ENCODE measurements at regions not wholly inside any gene's neighbourhood (a gene's known extent, or its start where the extent isn't known, plus 50 kb on each side); places are given as distances from the start of the nearest gene placed in this dataset.

GRCh38 chr3:165635791-165636683 lies 201.2 kb downstream of the BCHE start:
- no peak for TF ChIP-seq CTCF (IDR thresholded peaks at IDR 0.05)
- Histone ChIP-seq H3K9me3 (ENCODE audit: control insufficient read depth in 1 of 2, insufficient read depth in 1 of 2, low read length in 2 of 2) (peaks cover 0 to 5% of the 10 kb centered on the region in 2 experiments), H3K36me3 (ENCODE audit: insufficient read depth, low read length) (no peaks in the 10 kb centered on the region), H3K4me1 (ENCODE audit: insufficient read depth, low read length) (no peaks in the 10 kb centered on the region), H3K27me3 (ENCODE audit: control insufficient read depth in 1 of 2, insufficient read depth in 2 of 2, low read length in 2 of 2) (no peaks in the 10 kb centered on the region), H3K27ac (ENCODE audit: low read depth in 1 of 2, low read length in 2 of 2) (no peak overlapping the region), H3K4me3 (ENCODE audit: low read length) (no peak overlapping the region)
- Mint-ChIP-seq H3K36me3 (ENCODE audit: low read depth) (no peaks in the 10 kb centered on the region), H3K27ac (no peak overlapping the region), H3K4me3 (no peak overlapping the region), H3K27me3 (no peaks in the 10 kb centered on the region), H3K4me1 (ENCODE audit: low read depth) (no peaks in the 10 kb centered on the region), H3K9me3 (peaks cover 8% of the 10 kb centered on the region)
- DNase-seq (no peak), ATAC-seq (ENCODE audit: poor library complexity) (no peak)
- ChIA-PET POLR2A (no interaction called here), CTCF (no interaction called here)
- intact Hi-C loops (cut with DNase I, micrococcal nuclease): no loop called here

- H3K4me3 Mint-ChIP-seq: no peak overlapping the region
- H3K4me1 ChIP-seq (ENCODE audit: insufficient read depth, low read length): no peaks in the 10 kb centered on the region
- ChIA-PET CTCF (no interaction called here), POLR2A (no interaction called here)
- no peak overlapping the region for H3K27ac ChIP-seq (ENCODE audit: low read depth in 1 of 2, low read length in 2 of 2)
- no peak overlapping the region for H3K27ac Mint-ChIP-seq
- ATAC-seq (ENCODE audit: poor library complexity) (no peak), DNase-seq (no peak)
- peaks cover 10 to 18% of the 10 kb centered on the region in 2 experiments for H3K9me3 ChIP-seq (ENCODE audit: control insufficient read depth in 1 of 2, insufficient read depth in 1 of 2, low read length in 2 of 2)
- H3K4me3 ChIP-seq (ENCODE audit: low read length): no peak overlapping the region
- peaks cover 10% of the 10 kb centered on the region for H3K9me3 Mint-ChIP-seq
- H3K36me3 ChIP-seq (ENCODE audit: insufficient read depth, low read length): no peaks in the 10 kb centered on the region
- intact Hi-C loops (cut with DNase I, micrococcal nuclease): no loop called here
- no peaks in the 10 kb centered on the region for H3K27me3 Mint-ChIP-seq
- H3K4me1 Mint-ChIP-seq (ENCODE audit: low read depth): no peaks in the 10 kb centered on the region
- H3K27me3 ChIP-seq (ENCODE audit: control insufficient read depth in 1 of 2, insufficient read depth in 2 of 2, low read length in 2 of 2): no peaks in the 10 kb centered on the region
- no peak for TF ChIP-seq CTCF (IDR thresholded peaks at IDR 0.05)
- no peaks in the 10 kb centered on the region for H3K36me3 Mint-ChIP-seq (ENCODE audit: low read depth)
Observed at GRCh38 chr3:165624761-165625160, 212.5 kb downstream of the BCHE start.

GRCh38 chr3:165622356-165622755 lies 214.9 kb downstream of the BCHE start:
- Mint-ChIP-seq H3K27me3 (no peaks in the 10 kb centered on the region), H3K4me1 (ENCODE audit: low read depth) (no peaks in the 10 kb centered on the region), H3K4me3 (no peak overlapping the region), H3K9me3 (peaks cover 6% of the 10 kb centered on the region), H3K36me3 (ENCODE audit: low read depth) (no peaks in the 10 kb centered on the region), H3K27ac (no peak overlapping the region)
- Histone ChIP-seq H3K9me3 (ENCODE audit: control insufficient read depth in 1 of 2, insufficient read depth in 1 of 2, low read length in 2 of 2) (peaks cover 10 to 14% of the 10 kb centered on the region in 2 experiments), H3K27me3 (ENCODE audit: control insufficient read depth in 1 of 2, insufficient read depth in 2 of 2, low read length in 2 of 2) (no peaks in the 10 kb centered on the region), H3K4me3 (ENCODE audit: low read length) (no peak overlapping the region), H3K27ac (ENCODE audit: low read depth in 1 of 2, low read length in 2 of 2) (no peak overlapping the region), H3K4me1 (ENCODE audit: insufficient read depth, low read length) (no peaks in the 10 kb centered on the region), H3K36me3 (ENCODE audit: insufficient read depth, low read length) (no peaks in the 10 kb centered on the region)
- ATAC-seq (ENCODE audit: poor library complexity) (no peak), DNase-seq (no peak)
- ChIA-PET POLR2A (no interaction called here), CTCF (no interaction called here)
- TF ChIP-seq CTCF (IDR thresholded peaks at IDR 0.05): no peak
- intact Hi-C loops (cut with DNase I, micrococcal nuclease): no loop called here

All from CD4-positive, alpha-beta T cell (primary cell).